Hepatocyte (in vitro differentiated cells): ENCODE measurements at regions not wholly inside any gene's neighbourhood (a gene's known extent, or its start where the extent isn't known, plus 50 kb on each side); places are given as distances from the start of the nearest gene placed in this dataset.
A peak's percentile ranks its signal among the peaks of the same experiment; 100 is the strongest.

Experiments used
- DNase-seq: peaks from one replicate; pipeline ENCODE4 v3.0.0-alpha.2; 2016; ENCODE audit warnings: low spot score
- H2AFZ ChIP-seq: fragments of 200-600 bp; sonication (generic); 2 replicates; pipeline ENCODE4 v1.6.0; 2016; ENCODE audit warnings: antibody characterized with exemption, mild to moderate bottlenecking
- H3K27ac ChIP-seq: fragments of 200-600 bp; sonication (generic); 2 replicates; pipeline ENCODE4 v1.5.1; 2016; ENCODE audit warnings: mild to moderate bottlenecking
- H3K27me3 ChIP-seq: fragments of 200-600 bp; sonication (generic); 2 replicates; pipeline ENCODE4 v1.6.1; 2016
- H3K36me3 ChIP-seq: fragments of 200-600 bp; sonication (generic); replicated peaks from 2 replicates; pipeline ENCODE4 v1.5.1; 2016; ENCODE audit warnings: low read depth; ENCODE audit not compliant: insufficient read depth
- H3K4me1 ChIP-seq: fragments of 200-600 bp; sonication (generic); 2 replicates; pipeline ENCODE4 v1.5.1; 2016; ENCODE audit warnings: mild to moderate bottlenecking, moderate library complexity; ENCODE audit not compliant: insufficient read depth
- H3K4me2 ChIP-seq: fragments of 200-600 bp; sonication (generic); 2 replicates; pipeline ENCODE4 v1.6.0; 2016
- H3K4me3 ChIP-seq: fragments of 200-600 bp; sonication (generic); 2 replicates; pipeline ENCODE4 v1.5.1; 2016; ENCODE audit warnings: mild to moderate bottlenecking
- H3K79me2 ChIP-seq: fragments of 200-600 bp; sonication (generic); 2 replicates; pipeline ENCODE4 v1.6.0; 2017; ENCODE audit warnings: mild to moderate bottlenecking
- H3K9me2 ChIP-seq: fragments of 200-600 bp; sonication (generic); replicated peaks from 2 replicates; pipeline ENCODE4 v1.6.0; 2017; ENCODE audit warnings: mild to moderate bottlenecking; ENCODE audit not compliant: insufficient read depth
- H3K9me3 ChIP-seq: fragments of 200-600 bp; sonication (generic); 2 replicates; pipeline ENCODE4 v1.5.1; 2016; ENCODE audit warnings: low read depth, mild to moderate bottlenecking
- H4K20me1 ChIP-seq: fragments of 200-600 bp; sonication (generic); 2 replicates; pipeline ENCODE4 v1.6.0; 2016; ENCODE audit warnings: mild to moderate bottlenecking; ENCODE audit not compliant: insufficient read depth, poor library complexity, severe bottlenecking
- EZH2 ChIP-seq: fragments of 200-600 bp; sonication (generic); IDR thresholded peaks from 2 replicates; pipeline ENCODE4 v1.6.1; 2016; ENCODE audit warnings: antibody characterized with exemption, mild to moderate bottlenecking, borderline replicate concordance
- EZH2phosphoT487 ChIP-seq: fragments of 200-600 bp; sonication (generic); IDR thresholded peaks from one replicate; pipeline ENCODE4 v1.6.1; 2018; ENCODE audit warnings: antibody characterized with exemption, mild to moderate bottlenecking, low read depth, moderate library complexity; ENCODE audit not compliant: unreplicated experiment, severe bottlenecking
- WGBS: methylation state at CpG from one replicate; pipeline ENCODE4 v1.1.6; 2016; ENCODE audit warnings: low lambda C conversion rate; ENCODE audit errors: missing lambda C conversion rate; 5-methylcytosine and 5-hydroxymethylcytosine counted together
- TF ChIP-seq, protein P1 (sequence below): fragments of 200-600 bp; sonication (generic); IDR thresholded peaks from 2 replicates; pipeline ENCODE4 v1.5.1; 2016; ENCODE audit warnings: antibody characterized with exemption, mild to moderate bottlenecking; ENCODE audit not compliant: poor library complexity

- H3K4me1 ChIP-seq: no peaks in the 10 kb centered on the region
- peaks cover 4% of the 10 kb centered on the region for H3K27me3 ChIP-seq
- no peak for TF ChIP-seq EZH2phosphoT487
- no peak for TF ChIP-seq EZH2
- TF ChIP-seq, protein P1, sequence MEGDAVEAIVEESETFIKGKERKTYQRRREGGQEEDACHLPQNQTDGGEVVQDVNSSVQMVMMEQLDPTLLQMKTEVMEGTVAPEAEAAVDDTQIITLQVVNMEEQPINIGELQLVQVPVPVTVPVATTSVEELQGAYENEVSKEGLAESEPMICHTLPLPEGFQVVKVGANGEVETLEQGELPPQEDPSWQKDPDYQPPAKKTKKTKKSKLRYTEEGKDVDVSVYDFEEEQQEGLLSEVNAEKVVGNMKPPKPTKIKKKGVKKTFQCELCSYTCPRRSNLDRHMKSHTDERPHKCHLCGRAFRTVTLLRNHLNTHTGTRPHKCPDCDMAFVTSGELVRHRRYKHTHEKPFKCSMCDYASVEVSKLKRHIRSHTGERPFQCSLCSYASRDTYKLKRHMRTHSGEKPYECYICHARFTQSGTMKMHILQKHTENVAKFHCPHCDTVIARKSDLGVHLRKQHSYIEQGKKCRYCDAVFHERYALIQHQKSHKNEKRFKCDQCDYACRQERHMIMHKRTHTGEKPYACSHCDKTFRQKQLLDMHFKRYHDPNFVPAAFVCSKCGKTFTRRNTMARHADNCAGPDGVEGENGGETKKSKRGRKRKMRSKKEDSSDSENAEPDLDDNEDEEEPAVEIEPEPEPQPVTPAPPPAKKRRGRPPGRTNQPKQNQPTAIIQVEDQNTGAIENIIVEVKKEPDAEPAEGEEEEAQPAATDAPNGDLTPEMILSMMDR: no peak
- H3K4me3 ChIP-seq: no peak overlapping the region
- no peaks in the 10 kb centered on the region for H3K9me2 ChIP-seq
- no peak overlapping the region for H3K27ac ChIP-seq
- no peaks in the 10 kb centered on the region for H3K36me3 ChIP-seq
- H3K4me2 ChIP-seq: no peak overlapping the region
- DNase-seq: no peak
- 71% methylated on average over 8 of the region's 8 CpGs for WGBS
- H3K79me2 ChIP-seq: no peaks in the 10 kb centered on the region
- H4K20me1 ChIP-seq: no peaks in the 10 kb centered on the region
- H3K9me3 ChIP-seq: no peaks in the 10 kb centered on the region
- H2AFZ ChIP-seq: no peak overlapping the region
Measured at GRCh38 chr7:68688416-68689086, 909.7 kb upstream of the AUTS2 start.

GRCh38 chr7:68689087-68689433 is 909.2 kb upstream of the AUTS2 start:
- Histone ChIP-seq H3K27me3 (peaks cover 4% of the 10 kb centered on the region), H3K4me2 (no peak overlapping the region), H3K9me3 (no peaks in the 10 kb centered on the region), H3K9me2 (no peaks in the 10 kb centered on the region), H3K4me1 (no peaks in the 10 kb centered on the region), H4K20me1 (no peaks in the 10 kb centered on the region), H3K36me3 (no peaks in the 10 kb centered on the region), H3K79me2 (no peaks in the 10 kb centered on the region), H3K4me3 (no peak overlapping the region), H3K27ac (no peak overlapping the region), H2AFZ (no peak overlapping the region)
- DNase-seq: no peak
- TF ChIP-seq, protein P1: no peak
- no peak for TF ChIP-seq EZH2phosphoT487
- no peak for TF ChIP-seq EZH2
- 91% methylated on average over 5 of the region's 5 CpGs for WGBS

- Histone ChIP-seq H3K4me2 (no peak overlapping the region), H2AFZ (no peak overlapping the region), H3K27ac (no peak overlapping the region), H3K27me3 (peaks cover 4% of the 10 kb centered on the region), H3K4me3 (no peak overlapping the region), H3K4me1 (no peaks in the 10 kb centered on the region), H3K9me2 (no peaks in the 10 kb centered on the region), H4K20me1 (no peaks in the 10 kb centered on the region), H3K36me3 (no peaks in the 10 kb centered on the region), H3K9me3 (no peaks in the 10 kb centered on the region), H3K79me2 (no peaks in the 10 kb centered on the region)
- TF ChIP-seq EZH2 (no peak), EZH2phosphoT487 (no peak)
- TF ChIP-seq, protein P1: no peak
- WGBS: 73% methylated on average over 12 of the region's 12 CpGs
- DNase-seq: peak; percentile 23
Measured at GRCh38 chr7:68691261-68692216, 906.7 kb upstream of the AUTS2 start.
